GM21423 (cell line): ENCODE measurements at regions not wholly inside any gene's neighbourhood (a gene's known extent, or its start where the extent isn't known, plus 50 kb on each side); places are given as distances from the start of the nearest gene placed in this dataset.

Experiments used
- ATAC-seq: cut with Tn5 transposase; IDR thresholded peaks from one replicate; pipeline ENCODE4 v1.9.1; 2021; ENCODE audit warnings: mild to moderate bottlenecking, moderate library complexity; ENCODE audit not compliant: unreplicated experiment

DNA sequence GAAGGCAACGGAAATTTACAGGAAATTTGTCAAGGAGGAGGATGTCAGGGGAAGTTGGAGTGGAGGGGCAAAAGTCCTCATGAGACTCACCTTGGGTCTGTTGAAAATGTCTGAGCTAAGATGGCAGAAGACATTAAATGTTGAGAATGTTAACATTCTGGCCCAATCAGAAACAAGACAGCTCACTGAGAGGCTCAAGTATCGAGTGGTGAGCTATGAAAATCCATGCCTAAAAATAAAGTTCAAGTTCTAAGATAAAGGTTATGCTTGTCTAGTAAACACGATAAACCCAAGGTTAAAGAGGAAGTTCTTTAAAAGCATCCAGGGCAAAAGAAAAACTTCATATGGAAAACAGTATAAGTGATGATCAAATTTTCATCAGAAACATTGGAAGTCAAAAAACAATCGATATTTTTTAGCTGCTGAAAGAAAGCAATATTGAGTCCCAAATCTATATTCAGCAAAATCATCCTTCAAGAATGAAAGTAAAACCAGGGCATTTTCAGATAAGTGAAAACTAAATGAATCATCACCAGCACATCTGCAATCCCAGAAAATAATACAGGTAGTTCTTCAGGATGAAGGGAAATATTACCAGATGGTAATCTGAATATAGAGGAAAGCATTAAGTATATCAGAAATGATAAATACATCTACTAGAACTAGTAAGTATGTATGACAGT lies 462.4 kb downstream of the TLL1 start:
- ATAC-seq, result no peak

DNA sequence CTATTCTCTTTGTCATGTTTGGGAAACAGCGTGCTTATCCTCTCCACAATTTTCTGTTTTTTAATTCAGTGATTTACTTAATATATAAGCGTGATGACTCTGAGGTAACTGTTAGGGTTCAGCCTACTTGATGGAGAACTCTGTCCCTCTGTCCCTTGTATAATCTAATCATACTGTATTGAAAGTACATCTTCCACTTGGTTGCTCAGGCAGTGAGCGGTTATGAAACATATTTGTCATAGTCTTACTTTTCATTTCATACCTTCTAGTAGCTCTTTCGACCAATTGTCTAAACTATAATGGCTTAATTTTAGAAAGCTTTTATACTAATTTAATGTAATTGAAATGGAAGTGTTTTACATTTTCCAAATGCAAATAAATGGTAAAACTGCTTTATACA lies 469.0 kb downstream of the TLL1 start:
- no peak for ATAC-seq

DNA sequence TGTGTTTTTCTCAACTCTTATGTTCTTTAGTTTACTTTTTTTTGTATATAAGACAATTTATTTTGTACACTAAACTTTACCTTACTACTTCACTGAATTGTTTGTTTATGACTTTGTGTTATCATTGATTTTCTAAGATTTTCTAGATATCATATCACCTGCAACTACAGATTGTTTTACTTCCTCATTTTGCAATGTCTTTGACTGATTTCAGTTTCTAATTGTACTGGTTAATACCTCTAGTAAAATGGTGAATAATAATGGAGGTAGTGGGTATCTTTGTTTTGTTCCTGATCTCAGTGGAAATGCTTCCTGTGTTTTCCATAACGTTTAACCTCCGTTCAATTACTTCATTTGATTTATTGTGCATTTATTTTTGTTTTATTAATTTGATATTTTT lies 490.2 kb downstream of the TLL1 start:
- no peak for ATAC-seq

DNA sequence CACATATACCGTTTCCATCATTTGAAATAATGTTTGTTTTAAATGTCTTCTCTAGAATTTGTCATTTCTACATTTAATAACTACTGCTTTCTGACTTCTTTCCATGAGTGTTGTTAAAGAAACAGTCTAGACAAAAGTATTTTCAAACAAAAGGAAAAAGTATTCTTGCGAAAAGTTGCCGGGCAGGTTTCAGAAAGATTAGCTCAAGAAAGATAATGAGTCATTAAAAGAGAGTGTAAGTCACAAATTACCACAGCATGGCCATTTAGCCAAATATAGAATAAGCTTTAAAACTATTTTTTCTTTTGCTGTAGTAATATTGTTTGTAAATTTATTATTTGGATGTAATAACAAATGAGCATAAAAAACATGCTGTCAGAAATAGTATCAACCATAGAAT lies 493.0 kb downstream of the TLL1 start:
- no peak for ATAC-seq

DNA sequence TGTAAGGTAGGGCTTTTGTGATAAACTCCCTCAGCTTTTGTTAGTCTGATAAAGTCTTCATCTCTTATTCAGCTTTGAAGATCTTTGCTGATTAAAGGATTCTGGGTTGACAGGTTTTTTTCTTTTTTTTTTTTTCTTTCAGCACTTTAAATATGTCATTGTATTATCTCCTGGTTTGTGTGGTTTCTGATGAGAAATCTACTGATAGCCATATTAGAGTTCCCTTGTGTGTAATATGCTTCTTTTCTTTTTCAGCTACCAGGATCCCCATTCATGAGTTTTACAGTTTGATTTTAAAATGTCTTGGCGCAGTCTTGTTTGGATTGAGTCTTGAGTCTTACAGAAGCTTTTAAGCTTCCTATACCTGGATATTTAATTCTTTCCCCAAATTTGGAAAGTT lies 504.5 kb downstream of the TLL1 start:
- no peak for ATAC-seq

DNA sequence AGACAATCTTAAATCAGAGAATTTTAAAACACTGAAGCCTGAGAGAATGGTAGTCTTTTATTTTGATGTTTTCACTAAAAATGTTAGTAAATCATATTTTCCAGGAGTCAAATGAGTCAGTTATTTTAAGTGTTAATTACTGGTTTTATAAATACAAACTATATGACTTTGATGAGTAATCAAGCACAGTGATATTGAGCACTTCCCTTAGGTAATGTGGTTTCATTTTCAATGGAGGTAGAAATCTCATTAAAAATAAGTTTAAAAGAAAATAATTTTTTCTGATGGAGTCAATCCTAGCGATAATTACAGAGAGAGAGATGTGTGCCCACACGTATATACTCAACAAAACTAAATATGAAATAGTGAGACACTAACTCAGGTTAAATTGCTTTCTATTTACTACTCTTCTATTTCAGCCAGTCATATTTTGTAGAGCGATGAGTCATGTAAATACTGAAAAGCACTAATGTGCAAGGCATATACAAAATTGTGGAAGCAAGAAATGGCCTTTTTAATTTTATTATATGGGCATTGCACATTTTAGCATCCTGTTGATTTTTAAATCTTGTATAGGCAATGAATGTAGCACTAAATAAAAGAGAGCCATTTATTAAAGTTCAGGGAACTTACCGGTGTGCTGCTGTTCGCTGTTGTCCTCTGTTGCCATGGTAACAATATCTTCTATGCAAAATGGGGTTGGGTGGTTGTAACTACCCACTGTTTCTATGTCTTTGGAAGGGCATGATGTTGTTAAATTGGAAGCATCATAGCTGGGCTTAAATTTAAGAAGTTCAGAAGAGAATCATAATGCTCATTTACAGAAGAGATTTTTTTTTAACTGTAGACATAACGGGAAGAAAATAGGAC lies 513.7 kb downstream of the TLL1 start:
- ATAC-seq, result no peak

DNA sequence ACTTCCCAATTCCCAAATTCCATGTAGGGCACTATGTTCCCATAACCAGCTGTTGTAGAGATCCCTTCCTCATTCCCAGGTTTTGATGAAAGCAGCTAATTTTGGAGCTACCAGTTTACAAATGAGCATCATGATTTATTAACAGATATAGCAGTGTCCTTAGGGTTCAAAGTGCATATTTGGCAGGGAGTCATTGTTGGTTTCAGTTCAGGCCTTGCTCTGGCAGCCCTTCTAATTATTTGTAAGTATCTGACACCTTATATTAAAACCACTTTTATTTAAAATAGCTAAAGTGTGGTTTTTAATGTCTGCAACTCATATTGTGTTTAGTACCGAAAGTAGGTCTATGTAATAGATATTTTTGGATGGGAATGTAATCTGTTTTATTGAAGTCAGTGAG lies 518.5 kb downstream of the TLL1 start:
- no peak for ATAC-seq

DNA sequence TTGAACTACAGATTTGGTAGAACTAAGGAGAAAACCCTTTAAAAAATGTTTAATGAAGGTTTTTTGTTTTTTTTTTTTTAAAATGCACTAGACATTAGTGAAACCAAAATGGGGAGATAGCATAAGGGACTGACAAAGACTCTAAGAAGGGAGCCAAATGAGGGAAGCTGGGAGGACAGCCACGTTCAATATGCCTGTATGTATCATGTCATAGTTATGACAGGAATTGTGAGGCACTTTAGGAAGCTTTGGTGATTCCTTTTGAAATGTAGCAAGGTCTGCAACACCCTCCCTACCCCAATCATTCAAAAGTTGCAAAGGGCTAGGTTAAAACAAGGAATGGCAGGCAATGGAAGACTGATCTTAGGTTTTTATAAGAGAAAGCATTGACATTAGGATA lies 526.0 kb downstream of the TLL1 start:
- ATAC-seq, result no peak

DNA sequence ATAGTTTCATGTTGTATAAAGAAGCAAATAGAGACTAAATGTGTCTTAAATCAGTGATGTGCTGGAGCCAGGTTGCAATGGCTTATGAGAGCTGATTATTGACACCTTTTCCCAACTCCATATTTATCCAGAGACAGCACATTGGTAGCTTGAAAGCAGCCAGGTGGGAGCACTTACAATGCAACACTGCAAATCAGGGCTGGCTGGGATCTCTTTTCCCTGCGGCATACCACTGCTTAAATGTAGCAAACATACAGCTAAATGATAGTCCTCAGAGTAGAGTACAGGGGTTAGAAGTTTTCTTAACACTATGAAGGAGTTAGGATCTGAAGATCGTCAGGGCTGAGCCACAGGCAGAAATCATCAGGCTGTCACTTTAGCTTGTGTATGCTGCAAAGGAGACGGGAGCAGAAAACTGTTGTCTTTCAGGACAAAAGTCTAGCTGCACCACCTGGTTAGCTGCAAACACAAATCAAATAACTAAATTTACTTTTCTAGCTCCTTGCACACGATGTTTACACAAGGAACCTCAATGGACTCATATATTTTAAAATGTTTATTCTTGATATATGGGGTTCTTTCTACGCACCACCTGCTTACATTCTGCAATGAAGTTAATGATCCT lies 527.3 kb downstream of the TLL1 start:
- ATAC-seq, result no peak

DNA sequence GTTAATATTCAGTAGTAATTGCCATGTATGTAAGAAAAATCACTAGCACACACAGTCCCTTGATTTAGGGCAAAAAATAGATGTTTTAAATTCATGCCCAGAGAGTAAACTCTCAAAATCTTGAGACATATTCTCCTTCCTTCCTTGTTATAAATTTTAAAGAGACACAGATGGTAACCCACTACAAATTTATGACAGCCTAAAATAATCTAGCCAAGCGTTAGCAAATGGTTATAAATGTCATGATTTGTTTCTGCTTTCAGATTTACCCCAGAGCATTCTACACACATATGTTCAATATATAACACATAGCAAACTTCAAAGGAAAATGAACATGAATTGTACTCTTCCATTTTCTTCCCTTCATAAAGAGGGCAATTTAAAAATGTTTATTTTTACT lies 540.3 kb downstream of the TLL1 start:
- no peak for ATAC-seq

DNA sequence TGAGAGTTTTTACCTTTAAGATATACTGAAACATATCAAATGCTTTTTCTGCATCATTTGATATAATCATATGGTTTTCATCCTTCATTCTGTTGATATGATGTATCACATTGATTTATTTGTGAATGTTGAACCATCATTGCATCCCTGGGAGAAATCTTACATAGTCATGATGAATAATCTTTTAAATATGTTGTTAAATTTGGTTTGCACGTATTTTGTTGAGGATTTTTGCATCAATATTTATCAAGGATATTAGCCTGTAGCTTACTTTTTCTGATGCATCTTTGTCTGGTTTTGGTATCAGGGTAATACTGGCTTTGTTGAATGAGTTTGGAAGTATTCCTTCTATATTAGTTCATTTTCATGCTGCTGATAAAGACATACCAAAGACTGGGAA lies 541.4 kb downstream of the TLL1 start:
- no peak for ATAC-seq

DNA sequence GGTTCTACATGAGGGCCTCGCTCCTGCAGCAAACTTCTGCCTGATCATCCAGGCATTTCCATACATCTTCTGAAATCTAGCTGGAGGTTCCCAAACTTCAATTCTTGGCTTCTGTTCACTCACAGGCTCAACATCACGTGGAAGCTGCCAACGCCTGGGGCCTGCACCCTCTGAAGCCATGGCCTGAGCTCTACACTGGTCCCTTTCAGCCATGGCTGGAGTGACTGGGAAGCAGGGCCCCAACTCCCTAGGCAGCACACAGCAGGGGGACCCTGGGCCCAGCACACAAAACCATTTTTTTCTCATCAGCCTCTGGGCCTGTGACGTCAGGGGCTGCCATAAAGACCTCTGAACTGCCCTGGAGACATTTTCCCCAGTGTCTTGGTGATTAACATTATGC lies 542.7 kb downstream of the TLL1 start:
- no peak for ATAC-seq

DNA sequence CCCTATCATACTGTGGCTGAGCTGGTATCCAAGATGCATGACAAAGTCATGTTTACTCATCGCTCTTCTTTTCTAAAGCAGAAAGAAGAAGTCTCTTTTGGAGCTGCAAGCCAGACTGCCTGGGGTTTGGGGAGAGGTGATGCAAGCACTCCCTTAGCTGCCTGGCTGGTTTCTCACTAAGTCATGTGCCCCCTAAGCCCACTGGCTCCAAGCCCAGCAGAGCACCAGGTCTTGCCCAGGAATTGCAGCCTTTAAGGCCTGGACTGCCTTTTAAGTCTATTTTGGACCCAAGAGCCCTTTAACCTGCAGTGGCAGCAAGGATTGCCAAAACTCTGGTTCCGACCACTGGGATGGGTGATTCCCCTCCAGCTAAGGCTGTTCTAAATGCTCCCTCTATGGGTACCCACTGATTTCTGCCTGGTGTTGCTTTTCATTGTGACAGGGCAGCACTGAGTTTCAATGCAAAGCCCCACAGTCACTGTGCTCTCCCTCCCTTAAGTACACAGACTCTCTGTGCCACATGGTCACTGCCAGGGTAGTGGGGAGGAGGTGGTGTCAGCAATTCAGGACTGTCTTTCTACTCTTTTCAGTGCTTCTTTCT lies 548.6 kb downstream of the TLL1 start:
- ATAC-seq, result no peak

DNA sequence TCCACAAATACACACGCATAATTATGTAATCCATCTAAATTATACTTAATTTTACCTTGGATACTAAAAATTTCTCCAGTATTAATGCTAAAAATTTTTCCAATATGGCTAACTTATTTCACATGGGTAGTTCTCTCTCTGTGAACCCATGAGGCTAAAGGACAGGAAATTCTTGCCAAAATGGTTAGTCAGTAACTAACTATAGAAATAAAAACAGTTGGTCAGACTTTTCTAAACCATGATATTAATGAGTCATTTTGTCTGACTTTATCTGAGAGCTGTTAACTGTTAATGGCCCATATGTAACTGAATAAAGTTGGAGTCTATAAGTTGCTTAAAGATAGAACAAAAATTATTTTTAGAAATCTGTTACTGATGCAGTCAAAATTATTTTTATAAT lies 549.4 kb downstream of the TLL1 start:
- no peak for ATAC-seq

DNA sequence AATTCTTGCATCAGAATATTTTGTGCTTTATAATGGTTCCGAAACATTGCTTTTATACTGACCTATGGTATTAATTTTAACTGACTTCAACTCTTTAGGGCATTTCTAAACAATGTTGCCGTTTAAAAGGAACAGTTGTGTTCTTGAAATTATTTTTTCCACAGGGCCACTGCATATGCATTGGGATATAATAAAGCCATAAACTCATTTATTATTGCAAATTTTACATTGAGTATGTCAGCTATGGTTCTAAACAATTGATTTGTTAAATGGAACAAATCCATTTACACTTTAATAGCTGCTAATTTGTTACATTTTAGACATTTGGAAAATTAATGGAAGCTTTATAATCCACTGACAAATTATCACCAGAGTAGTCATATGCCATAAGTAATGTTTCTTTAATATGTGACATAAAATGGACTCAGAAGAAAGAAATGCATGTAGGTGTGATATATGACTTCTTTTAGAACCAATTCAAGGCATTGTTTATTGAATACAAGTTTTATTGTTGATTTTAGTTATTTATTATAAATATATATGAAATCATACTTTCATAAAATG lies 553.3 kb downstream of the TLL1 start:
- ATAC-seq, result no peak

DNA sequence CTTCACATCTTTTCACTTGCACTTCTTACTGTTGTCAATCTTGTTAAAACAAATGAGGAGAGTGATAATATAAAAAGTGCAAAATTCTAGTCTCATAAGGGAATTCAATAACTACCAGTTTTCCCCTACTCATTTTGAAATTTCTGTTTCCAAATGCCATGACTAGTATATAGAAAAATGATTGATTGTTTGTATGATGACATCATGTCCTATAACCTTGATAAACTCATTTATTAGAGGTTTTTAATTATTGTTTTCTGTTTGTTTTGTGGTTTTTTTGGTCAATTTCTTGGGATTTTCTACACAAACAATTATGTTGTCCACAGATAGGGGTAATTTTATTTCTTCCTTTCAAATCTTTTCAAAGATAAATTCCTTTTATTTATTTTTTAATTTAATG lies 559.1 kb downstream of the TLL1 start:
- ATAC-seq, result no peak

DNA sequence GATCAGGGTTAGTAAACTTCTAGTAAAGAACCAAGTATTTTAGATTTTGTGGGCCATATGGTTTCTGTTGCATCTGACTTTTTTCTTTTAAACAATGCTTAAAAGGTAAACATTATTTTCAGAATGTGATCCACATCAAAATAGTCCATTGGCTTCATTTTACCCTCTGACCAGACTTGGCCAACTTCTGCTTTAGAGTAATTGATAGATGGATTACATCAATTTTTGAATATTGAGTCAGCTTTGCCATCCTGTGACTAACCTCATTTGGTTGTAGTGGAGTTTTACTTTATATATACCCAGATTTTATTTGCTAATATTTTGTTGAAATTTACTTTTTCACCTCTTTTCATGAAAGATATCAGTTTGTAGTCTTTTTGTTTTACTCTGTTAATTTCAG lies 559.8 kb downstream of the TLL1 start:
- ATAC-seq, result no peak

DNA sequence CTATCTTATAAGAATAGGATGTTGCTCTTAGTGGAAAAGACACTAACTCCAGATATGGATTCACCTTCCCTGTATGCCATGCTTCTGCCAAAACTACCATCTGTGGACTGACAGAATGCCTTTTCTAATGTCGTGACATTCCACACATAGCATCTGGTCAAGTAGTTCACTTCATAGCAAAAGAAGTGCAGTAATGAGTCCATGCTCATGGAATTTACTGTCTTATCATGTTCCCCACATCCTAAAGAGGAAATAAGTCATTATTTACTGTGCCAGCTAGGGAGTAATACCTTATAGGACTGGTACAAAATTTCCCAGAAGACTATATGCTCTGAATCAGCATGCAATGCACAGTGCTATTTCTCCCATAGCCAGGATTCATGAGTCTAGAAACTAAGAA lies 562.4 kb downstream of the TLL1 start:
- no peak for ATAC-seq

DNA sequence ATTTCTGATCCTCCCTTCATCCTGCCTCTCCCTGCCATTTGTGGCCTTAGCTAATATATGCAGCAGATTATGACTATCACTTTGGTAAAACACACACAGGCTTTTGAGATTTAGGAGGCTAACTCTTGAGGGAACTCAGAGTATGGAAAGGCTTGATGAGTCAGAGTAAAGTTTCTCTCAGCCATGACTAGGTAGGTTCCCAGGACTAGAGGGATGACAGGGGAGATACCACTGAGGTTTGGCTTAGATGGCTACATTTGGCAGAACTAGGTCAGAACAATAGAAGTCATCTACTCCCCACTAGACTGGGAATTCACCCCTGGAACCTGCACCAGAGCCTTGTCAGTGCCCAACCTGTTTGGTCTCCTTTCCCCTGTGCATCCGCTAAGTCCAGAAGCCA lies 585.7 kb downstream of the TLL1 start:
- ATAC-seq, result no peak

DNA sequence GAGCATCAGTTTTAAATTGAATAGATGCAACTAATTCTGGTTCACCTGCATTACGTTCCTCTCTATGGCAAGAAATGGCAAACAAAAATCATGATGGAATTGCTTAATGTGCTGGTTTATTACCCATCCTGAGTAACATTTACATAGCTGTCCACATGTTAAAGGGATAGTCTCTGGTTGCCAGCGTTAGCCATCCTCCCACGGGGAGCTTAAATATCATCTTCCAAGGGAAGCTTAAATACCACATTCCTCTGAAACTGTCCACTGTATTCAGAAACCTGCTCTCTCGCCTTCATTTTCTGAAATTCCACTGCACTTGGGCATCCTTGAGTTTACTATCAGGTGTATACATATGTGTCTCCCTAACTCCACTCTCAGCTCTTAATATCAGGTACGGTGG lies 586.6 kb downstream of the TLL1 start:
- ATAC-seq, result no peak

DNA sequence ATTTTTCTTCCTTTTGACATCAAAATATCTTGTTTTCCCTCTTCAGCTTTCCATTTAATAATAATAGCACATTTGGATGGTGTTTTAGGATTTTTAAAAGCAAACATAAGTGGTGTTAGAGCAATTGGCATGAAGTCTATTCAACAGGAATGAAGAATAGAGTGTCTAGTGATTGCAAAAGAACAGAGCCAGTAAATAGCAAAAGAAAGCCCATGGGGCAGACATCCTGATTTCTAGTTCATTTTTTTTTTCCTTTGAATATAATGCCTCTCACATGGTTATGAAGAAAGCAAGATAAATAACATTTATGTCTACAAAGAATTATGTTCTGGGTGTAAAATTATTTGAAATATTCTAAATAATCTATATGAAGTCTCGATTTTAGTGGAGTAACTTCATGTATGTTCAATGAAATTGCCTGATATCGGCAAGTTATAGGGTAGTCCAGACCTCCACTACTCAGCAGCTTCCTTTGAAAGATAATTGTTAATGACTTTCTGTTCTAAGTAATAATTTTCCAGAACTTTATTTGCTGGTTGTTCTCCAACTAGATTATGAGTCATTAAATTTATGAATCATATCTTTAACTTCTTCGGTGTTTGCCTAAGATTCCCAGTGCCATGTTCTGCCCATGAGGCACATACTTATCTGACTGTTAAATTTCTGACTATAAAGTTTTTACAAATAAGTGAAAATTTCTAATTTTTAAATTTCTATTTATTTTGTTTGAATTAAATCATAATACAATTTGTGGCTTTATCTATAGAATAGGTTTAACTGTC lies 587.9 kb downstream of the TLL1 start:
- no peak for ATAC-seq
